ENCODE measurements at regions not wholly inside any gene's neighbourhood (a gene's known extent, or its start where the extent isn't known, plus 50 kb on each side); places are given as distances from the start of the nearest gene placed in this dataset.

DNA sequence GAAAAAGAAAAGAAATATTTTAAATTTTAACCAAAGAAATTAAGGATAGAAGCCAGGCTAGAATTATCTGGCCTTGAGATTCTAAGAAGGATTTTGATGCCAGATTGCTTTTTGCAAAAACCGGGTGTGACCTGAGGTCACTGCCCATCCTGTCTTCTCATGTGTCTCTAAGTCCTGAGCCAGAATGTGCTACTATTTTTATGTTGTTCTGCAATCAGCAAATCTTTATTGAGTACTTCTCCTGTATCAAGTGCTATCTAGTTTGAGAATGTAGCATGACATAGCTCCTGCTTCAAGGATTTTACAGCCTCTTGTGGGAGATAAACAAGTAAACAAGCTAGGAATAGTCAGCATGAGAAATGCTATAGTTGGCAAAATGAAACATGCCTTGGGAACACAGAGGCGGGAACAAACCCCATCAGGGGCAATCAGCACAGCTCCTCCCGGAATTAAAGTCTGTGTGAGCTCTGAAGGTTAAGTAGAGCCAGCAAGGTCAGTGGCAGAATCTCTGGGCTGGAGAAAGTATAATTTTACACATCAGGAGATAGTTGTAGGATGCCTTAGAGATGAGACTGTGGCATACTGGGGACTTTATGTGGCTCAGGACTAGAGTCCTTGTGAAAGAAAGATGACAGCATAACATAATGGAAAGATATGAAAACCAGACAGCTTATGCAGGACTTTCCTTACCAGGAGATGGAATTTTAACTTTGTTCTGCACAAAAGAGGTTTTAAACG is 899.5 kb upstream of the SLC10A2 start:
- TF ChIP-seq, protein P1, sequence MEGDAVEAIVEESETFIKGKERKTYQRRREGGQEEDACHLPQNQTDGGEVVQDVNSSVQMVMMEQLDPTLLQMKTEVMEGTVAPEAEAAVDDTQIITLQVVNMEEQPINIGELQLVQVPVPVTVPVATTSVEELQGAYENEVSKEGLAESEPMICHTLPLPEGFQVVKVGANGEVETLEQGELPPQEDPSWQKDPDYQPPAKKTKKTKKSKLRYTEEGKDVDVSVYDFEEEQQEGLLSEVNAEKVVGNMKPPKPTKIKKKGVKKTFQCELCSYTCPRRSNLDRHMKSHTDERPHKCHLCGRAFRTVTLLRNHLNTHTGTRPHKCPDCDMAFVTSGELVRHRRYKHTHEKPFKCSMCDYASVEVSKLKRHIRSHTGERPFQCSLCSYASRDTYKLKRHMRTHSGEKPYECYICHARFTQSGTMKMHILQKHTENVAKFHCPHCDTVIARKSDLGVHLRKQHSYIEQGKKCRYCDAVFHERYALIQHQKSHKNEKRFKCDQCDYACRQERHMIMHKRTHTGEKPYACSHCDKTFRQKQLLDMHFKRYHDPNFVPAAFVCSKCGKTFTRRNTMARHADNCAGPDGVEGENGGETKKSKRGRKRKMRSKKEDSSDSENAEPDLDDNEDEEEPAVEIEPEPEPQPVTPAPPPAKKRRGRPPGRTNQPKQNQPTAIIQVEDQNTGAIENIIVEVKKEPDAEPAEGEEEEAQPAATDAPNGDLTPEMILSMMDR (conservative IDR thresholded peaks at IDR 0.05; ENCODE audit: low read length): no peak
- TF ChIP-seq EZH2phosphoT487 (IDR thresholded peaks at IDR 0.05; ENCODE audit: borderline replicate concordance, low read depth, low read length): no peak

All from OCI-LY7 (cell line).